Breast epithelium (tissue), 4 donors: ENCODE measurements at regions not wholly inside any gene's neighbourhood (a gene's known extent, or its start where the extent isn't known, plus 50 kb on each side); places are given as distances from the start of the nearest gene placed in this dataset.

Experiments used
- DNase-seq, 2 donors: peaks; one replicate each; pipeline ENCODE4 v3.0.0-alpha.2; 2019; ENCODE audit warnings: low spot score in 2 of 2
- H3K27ac ChIP-seq, 2 donors: fragments of 200-600 bp; sonication (generic) in 1 of 2; one replicate each; pipeline ENCODE4 v1.5.1; 2016 to 2019; ENCODE audit warnings: mild to moderate bottlenecking in 1 of 2
- H3K27me3 ChIP-seq, 2 donors: fragments of 200-600 bp; sonication (generic) in 1 of 2; one replicate each; pipeline versions ENCODE4 v1.5.1 to v1.6.0; 2017 to 2019; ENCODE audit warnings: control low read depth in 1 of 2, mild to moderate bottlenecking in 1 of 2
- H3K36me3 ChIP-seq: fragments of 200-600 bp; one replicate; pipeline ENCODE4 v1.5.1; 2019
- H3K4me1 ChIP-seq, 2 donors: fragments of 200-600 bp; sonication (generic); one replicate each; pipeline ENCODE4 v1.5.1; 2016 to 2019; ENCODE audit warnings: control low read depth in 1 of 2
- H3K4me3 ChIP-seq, 3 donors: fragments of 200-600 bp; sonication (generic); 1 replicate in 2 of 3; 2 replicates in 1 of 3; pipeline ENCODE4 v1.5.1; 2016 to 2019; ENCODE audit warnings: mild to moderate bottlenecking in 3 of 3, moderate library complexity in 2 of 3
- H3K9me3 ChIP-seq, 2 donors: fragments of 200-600 bp; sonication (generic) in 1 of 2; one replicate each; pipeline ENCODE4 v1.5.1; 2016 to 2019; ENCODE audit warnings: control low read depth in 1 of 2
- POLR2A ChIP-seq: fragments of 450-650 bp; IDR thresholded peaks from one replicate; pipeline ENCODE4 v1.6.1; 2016; ENCODE audit warnings: antibody characterized with exemption, mild to moderate bottlenecking, moderate library complexity
- POLR2AphosphoS5 ChIP-seq, 3 donors: sonication (generic); formaldehyde crosslinking; IDR thresholded peaks; one replicate each; pipeline ENCODE4 v1.6.1; 2017; ENCODE audit warnings: antibody characterized with exemption in 3 of 3
- intact Hi-C: fragments of 100-400 bp; cut with DNase I; formaldehyde crosslinking; loops from one replicate; pipeline ENCODE4 v1.15.1; 2023; ENCODE audit warnings: low total_unique reads
- TF ChIP-seq, protein P1 (sequence below), 3 donors: fragments of 450-650 bp; IDR thresholded peaks; one replicate each; pipeline ENCODE4 v1.5.1; 2016 to 2017; ENCODE audit warnings: antibody characterized with exemption in 3 of 3, mild to moderate bottlenecking in 3 of 3, moderate library complexity in 3 of 3

DNA sequence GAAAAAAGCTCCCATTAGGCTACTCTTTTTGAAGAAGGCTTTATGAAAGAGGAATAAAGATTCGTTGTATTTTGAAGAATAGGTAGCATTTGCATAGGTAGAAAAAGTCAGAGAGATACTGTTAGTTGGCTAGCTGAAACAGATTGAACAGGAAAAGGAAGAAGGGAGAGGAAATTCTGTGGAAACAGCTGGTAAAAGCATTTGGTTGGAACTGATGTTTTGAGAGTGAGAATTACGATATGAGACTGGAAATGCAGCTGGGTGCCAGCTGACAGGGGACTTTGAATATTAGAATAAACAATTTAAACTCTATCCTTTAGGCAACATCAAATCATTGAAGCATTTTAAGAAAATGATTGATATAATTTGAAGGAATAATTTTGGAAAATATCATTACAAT lies 96.7 kb upstream of the CNTNAP5 start:
- DNase-seq, result no peak
- TF ChIP-seq, protein P1, sequence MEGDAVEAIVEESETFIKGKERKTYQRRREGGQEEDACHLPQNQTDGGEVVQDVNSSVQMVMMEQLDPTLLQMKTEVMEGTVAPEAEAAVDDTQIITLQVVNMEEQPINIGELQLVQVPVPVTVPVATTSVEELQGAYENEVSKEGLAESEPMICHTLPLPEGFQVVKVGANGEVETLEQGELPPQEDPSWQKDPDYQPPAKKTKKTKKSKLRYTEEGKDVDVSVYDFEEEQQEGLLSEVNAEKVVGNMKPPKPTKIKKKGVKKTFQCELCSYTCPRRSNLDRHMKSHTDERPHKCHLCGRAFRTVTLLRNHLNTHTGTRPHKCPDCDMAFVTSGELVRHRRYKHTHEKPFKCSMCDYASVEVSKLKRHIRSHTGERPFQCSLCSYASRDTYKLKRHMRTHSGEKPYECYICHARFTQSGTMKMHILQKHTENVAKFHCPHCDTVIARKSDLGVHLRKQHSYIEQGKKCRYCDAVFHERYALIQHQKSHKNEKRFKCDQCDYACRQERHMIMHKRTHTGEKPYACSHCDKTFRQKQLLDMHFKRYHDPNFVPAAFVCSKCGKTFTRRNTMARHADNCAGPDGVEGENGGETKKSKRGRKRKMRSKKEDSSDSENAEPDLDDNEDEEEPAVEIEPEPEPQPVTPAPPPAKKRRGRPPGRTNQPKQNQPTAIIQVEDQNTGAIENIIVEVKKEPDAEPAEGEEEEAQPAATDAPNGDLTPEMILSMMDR (IDR thresholded peaks at IDR 0.05), result no peak
- TF ChIP-seq POLR2AphosphoS5 (IDR thresholded peaks at IDR 0.05) (no peak), POLR2A (no peak)
- Histone ChIP-seq H3K4me1 (no peaks in the 10 kb centered on the region), H3K9me3 (peaks cover 1 to 8% of the 10 kb centered on the region in 2 donors), H3K27ac (no peak overlapping the region), H3K4me3 (no peak overlapping the region), H3K36me3 (no peaks in the 10 kb centered on the region), H3K27me3 (no peaks in the 10 kb centered on the region)
- intact Hi-C loops, result no loop called here

DNA sequence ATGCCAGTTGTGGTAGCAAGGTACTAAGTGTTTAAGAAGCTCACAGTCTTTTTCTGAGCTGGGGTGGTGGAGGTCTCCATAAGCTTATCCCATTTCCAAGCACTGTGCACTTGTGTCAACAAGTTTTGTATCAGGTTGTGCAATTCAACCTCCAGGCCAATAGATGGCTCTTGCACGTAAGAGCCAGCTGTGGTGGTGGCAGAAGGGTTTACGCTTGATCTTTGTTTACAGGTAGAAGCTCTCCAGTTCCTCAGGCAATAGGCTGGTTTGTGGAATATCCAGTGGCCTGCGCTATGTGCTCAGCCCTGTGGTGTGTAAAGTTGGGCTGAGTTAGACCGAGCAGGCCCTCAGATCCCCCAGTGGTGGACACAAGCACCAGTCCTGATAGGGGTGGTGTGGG lies 89.7 kb upstream of the CNTNAP5 start:
- Histone ChIP-seq H3K27ac (no peak overlapping the region), H3K4me1 (no peaks in the 10 kb centered on the region), H3K36me3 (no peaks in the 10 kb centered on the region), H3K27me3 (no peaks in the 10 kb centered on the region), H3K9me3 (no peaks in the 10 kb centered on the region), H3K4me3 (no peak overlapping the region)
- intact Hi-C loops, result no loop called here
- TF ChIP-seq, protein P1 (IDR thresholded peaks at IDR 0.05), result no peak
- TF ChIP-seq POLR2A (no peak), POLR2AphosphoS5 (IDR thresholded peaks at IDR 0.05) (no peak)
- DNase-seq, result no peak

DNA sequence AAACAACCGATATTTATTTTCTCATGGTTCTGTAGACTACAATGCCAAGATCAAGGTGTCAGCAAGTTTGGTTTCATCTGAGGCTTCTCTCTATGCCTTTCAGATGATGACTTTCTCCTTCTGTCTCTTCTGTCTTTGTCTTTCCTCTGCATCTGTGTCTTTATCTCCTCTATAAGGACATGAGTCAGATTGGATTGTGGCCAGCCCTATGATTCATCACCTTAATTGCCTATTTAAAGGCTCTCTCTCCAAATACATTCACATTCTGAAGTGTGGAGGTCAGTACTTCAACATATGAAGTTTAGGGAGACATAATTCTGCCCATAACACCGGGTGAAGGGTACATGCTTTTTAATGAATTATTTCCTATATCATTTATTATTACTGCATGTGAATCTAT lies 71.2 kb upstream of the CNTNAP5 start:
- Histone ChIP-seq H3K36me3 (no peaks in the 10 kb centered on the region), H3K4me3 (no peak overlapping the region), H3K4me1 (no peaks in the 10 kb centered on the region), H3K9me3 (no peaks in the 10 kb centered on the region), H3K27me3 (no peaks in the 10 kb centered on the region), H3K27ac (no peak overlapping the region)
- intact Hi-C loops, result no loop called here
- DNase-seq, result no peak
- TF ChIP-seq, protein P1 (IDR thresholded peaks at IDR 0.05), result no peak
- TF ChIP-seq POLR2AphosphoS5 (IDR thresholded peaks at IDR 0.05) (no peak), POLR2A (no peak)

DNA sequence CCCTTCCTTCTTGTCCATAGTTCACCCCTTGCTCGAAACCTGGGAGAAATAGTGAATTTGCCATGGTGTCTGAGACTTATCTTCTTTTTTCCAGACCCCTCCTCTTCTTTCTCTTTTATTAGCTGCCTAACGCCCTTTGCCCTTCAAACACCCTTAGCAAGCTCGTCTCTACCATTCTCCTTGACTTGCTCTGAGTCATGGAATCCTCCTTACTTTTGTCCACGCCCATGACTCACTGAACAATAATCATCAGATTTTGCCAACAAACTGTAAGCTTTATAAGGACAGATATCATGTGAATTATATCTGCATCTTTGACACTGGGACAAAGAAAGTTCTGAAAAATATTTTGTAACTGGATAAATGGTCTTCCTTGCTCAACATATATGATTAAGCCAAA lies 67.1 kb upstream of the CNTNAP5 start:
- no peak overlapping the region for H3K27ac ChIP-seq
- H3K4me3 ChIP-seq, result no peak overlapping the region
- TF ChIP-seq POLR2AphosphoS5 (IDR thresholded peaks at IDR 0.05) (no peak), POLR2A (no peak)
- TF ChIP-seq, protein P1 (IDR thresholded peaks at IDR 0.05), result no peak
- H3K4me1 ChIP-seq, result no peaks in the 10 kb centered on the region
- DNase-seq, result no peak
- intact Hi-C loops, result no loop called here
- H3K36me3 ChIP-seq, result no peaks in the 10 kb centered on the region
- H3K9me3 ChIP-seq, result peaks cover 0 to 17% of the 10 kb centered on the region in 2 donors
- H3K27me3 ChIP-seq, result no peaks in the 10 kb centered on the region

DNA sequence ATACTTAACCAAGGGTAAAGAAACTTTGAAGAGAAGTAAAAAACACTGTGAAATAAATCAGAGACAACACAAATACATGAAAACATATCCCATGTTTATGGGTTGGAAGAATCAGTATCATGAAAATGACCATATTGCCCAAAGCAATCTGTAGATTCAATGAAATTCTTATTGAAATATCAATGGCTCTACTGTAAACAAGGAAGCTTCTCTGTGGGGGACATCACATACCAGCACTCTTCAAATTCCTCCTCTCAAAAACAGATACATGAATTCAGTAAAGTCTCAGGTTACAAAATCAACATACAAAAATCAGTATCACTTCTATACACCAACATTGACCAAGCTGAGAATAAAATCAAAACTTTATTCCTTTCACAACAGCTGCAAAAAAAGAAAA lies 63.5 kb upstream of the CNTNAP5 start:
- TF ChIP-seq, protein P1 (IDR thresholded peaks at IDR 0.05), result no peak
- TF ChIP-seq POLR2AphosphoS5 (IDR thresholded peaks at IDR 0.05) (no peak), POLR2A (no peak)

More for the DNA sequence above, 63.5 kb upstream of the CNTNAP5 start:
- Histone ChIP-seq H3K27ac (no peak overlapping the region), H3K4me1 (no peaks in the 10 kb centered on the region), H3K4me3 (no peak overlapping the region), H3K9me3 (peaks cover 0 to 17% of the 10 kb centered on the region in 2 donors), H3K27me3 (no peaks in the 10 kb centered on the region), H3K36me3 (no peaks in the 10 kb centered on the region)
- intact Hi-C loops, result no loop called here
- DNase-seq, result no peak
